ENCODE measurements at regions not wholly inside any gene's neighbourhood (a gene's known extent, or its start where the extent isn't known, plus 50 kb on each side); places are given as distances from the start of the nearest gene placed in this dataset.

DNA sequence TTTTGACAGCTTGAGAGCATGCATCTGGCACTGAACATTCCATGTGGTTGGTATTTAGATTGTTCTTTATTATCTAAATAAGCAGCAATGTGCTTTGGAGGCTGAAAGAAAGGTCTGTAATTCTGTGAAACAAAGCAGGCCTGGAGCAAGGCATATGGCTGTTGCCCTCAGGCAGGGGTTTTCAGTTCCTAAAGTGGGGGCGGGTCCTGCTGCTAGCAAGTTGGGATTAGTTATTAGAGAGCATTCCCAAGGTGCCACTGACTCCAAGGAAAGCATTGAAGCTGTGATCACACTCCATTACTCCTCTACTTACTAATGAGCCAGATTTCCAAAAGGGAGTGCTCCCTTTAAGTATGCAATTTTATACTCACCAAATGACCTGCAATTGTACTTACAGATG is 432.2 kb downstream of the OLFM4 start:
- no peak for TF ChIP-seq POLR2A (IDR thresholded peaks at IDR 0.05)
- TF ChIP-seq CTCF (IDR thresholded peaks at IDR 0.05): no peak
